SK-N-SH treated with all-trans-retinoic acid at 6 μM for 48 hours (cell line): ENCODE measurements at regions not wholly inside any gene's neighbourhood (a gene's known extent, or its start where the extent isn't known, plus 50 kb on each side); places are given as distances from the start of the nearest gene placed in this dataset.

Experiments used
- ATAC-seq: fragments of 200-7000 bp; cut with Tn5 transposase; 3 replicates; pipeline ENCODE4 v1.9.1; 2020; ENCODE audit warnings: mild to moderate bottlenecking, moderate library complexity
- ARNTL ChIP-seq: fragments of 450-650 bp; formaldehyde crosslinking; IDR thresholded peaks from 2 replicates; pipeline ENCODE4 v1.5.0; 2020; ENCODE audit warnings: low read depth, mild to moderate bottlenecking, moderate library complexity, borderline replicate concordance
- CREB5 ChIP-seq: fragments of 250-450 bp; sonication (Bioruptor Pico); IDR thresholded peaks from 2 replicates; pipeline ENCODE4 v1.5.1; 2020; ENCODE audit warnings: low read depth, mild to moderate bottlenecking, moderate library complexity
- CSDC2 ChIP-seq: fragments of 250-450 bp; sonication (Bioruptor Pico); IDR thresholded peaks from 2 replicates; pipeline ENCODE4 v1.5.0; 2020; ENCODE audit warnings: mild to moderate bottlenecking, moderate library complexity
- CSRNP3 ChIP-seq: fragments of 250-450 bp; sonication (Bioruptor Pico); IDR thresholded peaks from 2 replicates; pipeline ENCODE4 v1.5.1; 2021; ENCODE audit warnings: mild to moderate bottlenecking, moderate library complexity
- ESRRG ChIP-seq: fragments of 250-450 bp; sonication (Bioruptor Pico); IDR thresholded peaks from 2 replicates; pipeline ENCODE4 v1.6.1; 2021; ENCODE audit warnings: mild to moderate bottlenecking
- GLIS3 ChIP-seq: fragments of 250-450 bp; sonication (Bioruptor Pico); IDR thresholded peaks from 2 replicates; pipeline ENCODE4 v1.5.0; 2020; ENCODE audit warnings: mild to moderate bottlenecking, moderate library complexity
- ISL1 ChIP-seq: fragments of 250-450 bp; sonication (Bioruptor Pico); IDR thresholded peaks from 2 replicates; pipeline ENCODE4 v2.1.2; 2022; ENCODE audit warnings: mild to moderate bottlenecking, moderate library complexity
- OSR1 ChIP-seq: fragments of 250-450 bp; sonication (Bioruptor Pico); IDR thresholded peaks from 2 replicates; pipeline ENCODE4 v1.8.0; 2022; ENCODE audit warnings: moderate library complexity, mild to moderate bottlenecking, inconsistent platforms
- PATZ1 ChIP-seq: fragments of 250-450 bp; sonication (Bioruptor Pico); IDR thresholded peaks from 2 replicates; pipeline ENCODE4 v1.8.0; 2020; ENCODE audit warnings: mild to moderate bottlenecking, moderate library complexity, borderline replicate concordance
- POU6F1 ChIP-seq: fragments of 250-450 bp; sonication (Bioruptor Pico); IDR thresholded peaks from 2 replicates; pipeline ENCODE4 v1.8.0; 2021; ENCODE audit warnings: low read depth, mild to moderate bottlenecking, moderate library complexity, borderline replicate concordance
- PPARA ChIP-seq: fragments of 250-450 bp; sonication (Bioruptor Pico); IDR thresholded peaks from 2 replicates; pipeline ENCODE4 v1.5.0; 2020; ENCODE audit warnings: mild to moderate bottlenecking, borderline replicate concordance
- RARB ChIP-seq: fragments of 250-450 bp; sonication (Bioruptor Pico); IDR thresholded peaks from 2 replicates; pipeline ENCODE4 v1.8.0; 2021; ENCODE audit warnings: mild to moderate bottlenecking, moderate library complexity
- SNAI2 ChIP-seq: fragments of 250-450 bp; sonication (Bioruptor Pico); IDR thresholded peaks from 2 replicates; pipeline ENCODE4 v1.5.0; 2020; ENCODE audit warnings: mild to moderate bottlenecking, moderate library complexity
- TCF4 ChIP-seq: fragments of 250-450 bp; sonication (Bioruptor Pico); IDR thresholded peaks from 2 replicates; pipeline ENCODE4 v1.8.0; 2021; ENCODE audit warnings: mild to moderate bottlenecking, moderate library complexity, borderline replicate concordance
- TOX ChIP-seq: fragments of 250-450 bp; sonication (Bioruptor Pico); IDR thresholded peaks from 2 replicates; pipeline ENCODE4 v1.8.0; 2021; ENCODE audit warnings: mild to moderate bottlenecking, moderate library complexity, borderline replicate concordance
- TSHZ2 ChIP-seq: fragments of 250-450 bp; sonication (Bioruptor Pico); IDR thresholded peaks from 2 replicates; pipeline ENCODE4 v1.5.0; 2020; ENCODE audit warnings: mild to moderate bottlenecking, moderate library complexity
- ZC3H10 ChIP-seq: fragments of 250-450 bp; sonication (Bioruptor Pico); IDR thresholded peaks from 2 replicates; pipeline ENCODE4 v1.5.1; 2021; ENCODE audit warnings: mild to moderate bottlenecking, moderate library complexity
- ZFP3 ChIP-seq: fragments of 250-450 bp; sonication (Bioruptor Pico); IDR thresholded peaks from 2 replicates; pipeline ENCODE4 v1.5.0; 2020; ENCODE audit warnings: mild to moderate bottlenecking, moderate library complexity
- ZFP30 ChIP-seq: fragments of 450-650 bp; formaldehyde crosslinking; IDR thresholded peaks from 2 replicates; pipeline ENCODE4 v1.5.0; 2022; ENCODE audit warnings: mild to moderate bottlenecking, moderate library complexity
- ZNF565 ChIP-seq: fragments of 450-650 bp; formaldehyde crosslinking; conservative IDR thresholded peaks from 2 replicates; pipeline ENCODE4 v1.5.0; 2020; ENCODE audit warnings: low read depth, mild to moderate bottlenecking, moderate library complexity
- ZNF70 ChIP-seq: fragments of 450-650 bp; formaldehyde crosslinking; IDR thresholded peaks from 2 replicates; pipeline ENCODE4 v1.5.0; 2020; ENCODE audit warnings: mild to moderate bottlenecking, moderate library complexity
- ZNF8 ChIP-seq: fragments of 450-650 bp; formaldehyde crosslinking; IDR thresholded peaks from 2 replicates; pipeline ENCODE4 v1.5.0; 2020; ENCODE audit warnings: mild to moderate bottlenecking, moderate library complexity

- TF ChIP-seq RARB (CRISPR knock-in tag) (no peak), ZNF70 (CRISPR knock-in tag) (no peak), ZNF8 (CRISPR knock-in tag) (no peak), OSR1 (CRISPR knock-in tag) (no peak), ZFP30 (no peak), PATZ1 (CRISPR knock-in tag) (no peak)
- no peak for ATAC-seq
These were observed 180.2 kb upstream of the CDIN1 start for GRCh38 chr15:36399276-36399675.

GRCh38 chr15:36400936-36401585 lies 178.4 kb upstream of the CDIN1 start:
- no peak for ATAC-seq
- TF ChIP-seq ZFP30 (no peak), PPARA (no peak), TOX (CRISPR knock-in tag) (no peak), TCF4 (CRISPR knock-in tag) (no peak), TSHZ2 (no peak), ARNTL (CRISPR knock-in tag) (no peak), ZNF565 (CRISPR knock-in tag) (no peak), ZC3H10 (CRISPR knock-in tag) (no peak), POU6F1 (CRISPR knock-in tag) (no peak), RARB (CRISPR knock-in tag) (no peak), GLIS3 (no peak), ZFP3 (CRISPR knock-in tag) (no peak), OSR1 (CRISPR knock-in tag) (no peak), SNAI2 (CRISPR knock-in tag) (no peak), ISL1 (CRISPR knock-in tag) (no peak), ZNF70 (CRISPR knock-in tag) (no peak), CSRNP3 (no peak), CREB5 (no peak), CSDC2 (CRISPR knock-in tag) (no peak)

- ATAC-seq = no peak
- TF ChIP-seq ESRRG (no peak), OSR1 (CRISPR knock-in tag) (no peak), POU6F1 (CRISPR knock-in tag) (no peak), PPARA (no peak), GLIS3 (no peak), TCF4 (CRISPR knock-in tag) (no peak), ZC3H10 (CRISPR knock-in tag) (no peak), ISL1 (CRISPR knock-in tag) (no peak), CSRNP3 (no peak), ARNTL (CRISPR knock-in tag) (no peak), ZNF8 (CRISPR knock-in tag) (no peak), CSDC2 (CRISPR knock-in tag) (no peak), PATZ1 (CRISPR knock-in tag) (no peak)
These were observed 177.8 kb upstream of the CDIN1 start for GRCh38 chr15:36401586-36401966.
